ENCODE measurements at regions not wholly inside any gene's neighbourhood (a gene's known extent, or its start where the extent isn't known, plus 50 kb on each side); places are given as distances from the start of the nearest gene placed in this dataset.

DNA sequence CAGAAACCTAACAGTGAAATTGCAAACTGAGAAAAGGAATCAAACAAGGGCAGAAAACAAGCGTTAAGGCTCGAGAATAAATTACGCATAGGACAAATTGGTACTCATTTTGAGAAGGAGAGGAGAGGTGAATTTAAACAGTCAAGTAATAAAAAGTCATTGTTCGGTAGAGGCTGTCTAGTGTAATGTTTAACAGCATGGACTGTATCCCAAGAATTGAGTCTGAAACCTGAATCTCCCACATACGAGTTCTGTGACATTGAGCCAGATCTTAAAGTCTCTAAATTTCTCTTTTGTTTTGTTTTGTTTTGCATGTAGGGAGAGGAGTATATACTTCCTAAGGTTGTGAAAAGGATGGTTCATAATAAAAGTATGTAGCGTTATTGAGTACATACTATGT lies 216.5 kb upstream of the BTG1 start:
- H3K4me1 ChIP-seq (ENCODE audit: control insufficient read depth in 1 of 2, insufficient read depth in 2 of 2, low read length in 2 of 2), result no peaks in the 10 kb centered on the region

DNA sequence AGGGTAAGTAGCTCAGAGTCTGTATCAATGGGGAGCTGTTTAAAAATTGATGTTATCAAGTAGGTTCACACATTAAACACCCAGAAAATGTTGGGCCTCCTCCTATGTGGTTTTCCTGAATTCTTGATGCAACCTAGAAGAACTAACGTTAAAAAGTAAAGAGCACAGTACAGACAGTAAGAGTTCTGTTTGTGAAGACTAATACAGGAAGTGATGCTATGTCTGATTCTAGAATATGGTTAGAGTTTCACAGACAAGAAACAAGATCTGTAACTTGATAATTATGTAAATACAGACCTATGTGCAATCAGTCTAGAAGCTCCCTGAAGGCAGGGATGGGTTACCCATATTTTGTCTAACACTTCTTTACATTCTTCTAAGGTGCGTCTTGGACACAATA lies 214.9 kb upstream of the BTG1 start:
- no peaks in the 10 kb centered on the region for H3K27me3 ChIP-seq (ENCODE audit: low read depth, low read length)
- no peaks in the 10 kb centered on the region for H3K4me1 ChIP-seq (ENCODE audit: control insufficient read depth in 1 of 2, insufficient read depth in 2 of 2, low read length in 2 of 2)
- H3K36me3 ChIP-seq (ENCODE audit: control insufficient read depth in 1 of 2, insufficient read depth in 2 of 2, low read length in 2 of 2), result no peaks in the 10 kb centered on the region
- no peak overlapping the region for H3K27ac ChIP-seq (ENCODE audit: low read length)
- H3K9me3 ChIP-seq (ENCODE audit: control insufficient read depth in 1 of 2, low read length in 2 of 2), result no peaks in the 10 kb centered on the region
- H3K4me3 ChIP-seq (ENCODE audit: low read depth in 1 of 2, low read length in 2 of 2), result no peak overlapping the region

More for the DNA sequence above, 216.5 kb upstream of the BTG1 start:
- H3K27ac ChIP-seq (ENCODE audit: low read length), result peak overlapping the region; percentile 24
- no peaks in the 10 kb centered on the region for H3K27me3 ChIP-seq (ENCODE audit: low read depth, low read length)
- no peaks in the 10 kb centered on the region for H3K9me3 ChIP-seq (ENCODE audit: control insufficient read depth in 1 of 2, low read length in 2 of 2)
- no peak overlapping the region for H3K4me3 ChIP-seq (ENCODE audit: low read depth in 1 of 2, low read length in 2 of 2)
- H3K36me3 ChIP-seq (ENCODE audit: control insufficient read depth in 1 of 2, insufficient read depth in 2 of 2, low read length in 2 of 2), result no peaks in the 10 kb centered on the region

- Histone ChIP-seq H3K27ac (ENCODE audit: low read length) (no peak overlapping the region), H3K4me3 (ENCODE audit: low read depth in 1 of 2, low read length in 2 of 2) (no peak overlapping the region), H3K4me1 (ENCODE audit: control insufficient read depth in 1 of 2, insufficient read depth in 2 of 2, low read length in 2 of 2) (no peaks in the 10 kb centered on the region), H3K36me3 (ENCODE audit: control insufficient read depth in 1 of 2, insufficient read depth in 2 of 2, low read length in 2 of 2) (no peaks in the 10 kb centered on the region), H3K27me3 (ENCODE audit: low read depth, low read length) (no peaks in the 10 kb centered on the region), H3K9me3 (ENCODE audit: control insufficient read depth in 1 of 2, low read length in 2 of 2) (no peaks in the 10 kb centered on the region)
Observed at GRCh38 chr12:92359581-92360209, 214.0 kb upstream of the BTG1 start.

DNA sequence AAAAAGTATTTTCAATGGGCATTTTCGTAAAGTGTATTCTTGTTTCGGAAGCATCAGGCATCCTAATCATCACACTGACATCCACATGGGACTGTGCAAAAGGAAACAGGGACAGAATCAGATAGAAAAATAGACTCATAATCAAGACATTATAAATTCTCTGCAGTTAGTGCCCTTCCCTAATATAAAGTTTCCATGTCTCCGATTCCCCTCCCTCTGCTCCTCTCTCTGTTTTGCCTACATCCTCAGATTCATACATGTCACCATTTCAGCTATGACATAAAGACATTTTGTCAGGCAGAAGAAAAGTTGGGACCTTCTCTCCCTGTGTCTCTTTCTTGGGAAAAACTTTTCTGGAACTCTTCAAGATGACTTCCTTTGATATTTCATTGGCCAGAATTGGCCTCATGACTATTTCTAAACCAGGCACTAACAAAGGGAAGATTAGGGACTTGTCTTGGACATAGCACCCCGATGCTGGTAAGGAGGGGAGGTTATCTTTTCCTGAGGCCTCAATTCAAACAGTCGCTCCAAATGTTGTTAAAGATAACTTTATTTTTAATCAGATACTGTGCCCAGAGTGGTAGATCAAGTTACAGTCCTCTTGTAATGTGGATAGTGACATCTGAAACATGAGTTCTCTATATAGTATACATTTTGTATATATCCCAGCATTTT lies 212.1 kb upstream of the BTG1 start:
- no peak overlapping the region for H3K27ac ChIP-seq (ENCODE audit: low read length)
- no peaks in the 10 kb centered on the region for H3K27me3 ChIP-seq (ENCODE audit: low read depth, low read length)
- H3K9me3 ChIP-seq (ENCODE audit: control insufficient read depth in 1 of 2, low read length in 2 of 2), result no peaks in the 10 kb centered on the region
- no peak overlapping the region for H3K4me3 ChIP-seq (ENCODE audit: low read depth in 1 of 2, low read length in 2 of 2)
- H3K4me1 ChIP-seq (ENCODE audit: control insufficient read depth in 1 of 2, insufficient read depth in 2 of 2, low read length in 2 of 2), result no peaks in the 10 kb centered on the region
- no peaks in the 10 kb centered on the region for H3K36me3 ChIP-seq (ENCODE audit: control insufficient read depth in 1 of 2, insufficient read depth in 2 of 2, low read length in 2 of 2)

GRCh38 chr12:92356425-92356824 lies 210.8 kb upstream of the BTG1 start:
- Histone ChIP-seq H3K9me3 (ENCODE audit: control insufficient read depth in 1 of 2, low read length in 2 of 2) (no peaks in the 10 kb centered on the region), H3K4me3 (ENCODE audit: low read depth in 1 of 2, low read length in 2 of 2) (no peak overlapping the region), H3K27ac (ENCODE audit: low read length) (no peak overlapping the region), H3K4me1 (ENCODE audit: control insufficient read depth in 1 of 2, insufficient read depth in 2 of 2, low read length in 2 of 2) (no peaks in the 10 kb centered on the region), H3K36me3 (ENCODE audit: control insufficient read depth in 1 of 2, insufficient read depth in 2 of 2, low read length in 2 of 2) (no peaks in the 10 kb centered on the region), H3K27me3 (ENCODE audit: low read depth, low read length) (no peaks in the 10 kb centered on the region)

DNA sequence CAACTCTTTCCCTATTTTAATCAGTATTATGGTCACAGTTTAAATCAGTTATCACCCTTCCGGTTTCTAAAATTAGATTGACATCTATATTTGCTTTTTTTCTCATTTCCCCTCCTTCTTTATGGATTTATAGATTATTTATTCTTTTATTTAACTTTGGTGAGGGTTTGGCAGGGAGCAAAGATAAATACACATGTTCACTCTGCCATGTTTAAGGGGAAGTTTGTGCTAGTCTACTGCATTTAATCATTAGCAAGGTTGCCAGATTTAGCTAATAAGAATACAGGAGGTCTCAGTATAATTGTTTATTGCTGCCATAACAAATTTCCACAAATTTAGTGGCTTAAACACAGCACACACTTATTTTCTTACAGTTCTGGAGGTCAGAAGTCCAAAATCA lies 204.0 kb upstream of the BTG1 start:
- no peaks in the 10 kb centered on the region for H3K27me3 ChIP-seq (ENCODE audit: low read depth, low read length)
- H3K27ac ChIP-seq (ENCODE audit: low read length), result no peak overlapping the region
- no peaks in the 10 kb centered on the region for H3K4me1 ChIP-seq (ENCODE audit: control insufficient read depth in 1 of 2, insufficient read depth in 2 of 2, low read length in 2 of 2)
- H3K36me3 ChIP-seq (ENCODE audit: control insufficient read depth in 1 of 2, insufficient read depth in 2 of 2, low read length in 2 of 2), result no peaks in the 10 kb centered on the region
- no peak overlapping the region for H3K4me3 ChIP-seq (ENCODE audit: low read depth in 1 of 2, low read length in 2 of 2)
- no peaks in the 10 kb centered on the region for H3K9me3 ChIP-seq (ENCODE audit: control insufficient read depth in 1 of 2, low read length in 2 of 2)

- Histone ChIP-seq H3K4me3 (ENCODE audit: low read depth in 1 of 2, low read length in 2 of 2) (no peak overlapping the region), H3K27me3 (ENCODE audit: low read depth, low read length) (no peaks in the 10 kb centered on the region), H3K4me1 (ENCODE audit: control insufficient read depth in 1 of 2, insufficient read depth in 2 of 2, low read length in 2 of 2) (no peaks in the 10 kb centered on the region), H3K36me3 (ENCODE audit: control insufficient read depth in 1 of 2, insufficient read depth in 2 of 2, low read length in 2 of 2) (no peaks in the 10 kb centered on the region), H3K9me3 (ENCODE audit: control insufficient read depth in 1 of 2, low read length in 2 of 2) (no peaks in the 10 kb centered on the region), H3K27ac (ENCODE audit: low read length) (no peak overlapping the region)
Observed at GRCh38 chr12:92342574-92342973, 196.9 kb upstream of the BTG1 start.

GRCh38 chr12:92341065-92341668 lies 195.5 kb upstream of the BTG1 start:
- H3K9me3 ChIP-seq (ENCODE audit: control insufficient read depth in 1 of 2, low read length in 2 of 2), result no peaks in the 10 kb centered on the region
- no peaks in the 10 kb centered on the region for H3K36me3 ChIP-seq (ENCODE audit: control insufficient read depth in 1 of 2, insufficient read depth in 2 of 2, low read length in 2 of 2)
- H3K27me3 ChIP-seq (ENCODE audit: low read depth, low read length), result no peaks in the 10 kb centered on the region
- no peak overlapping the region for H3K27ac ChIP-seq (ENCODE audit: low read length)
- no peaks in the 10 kb centered on the region for H3K4me1 ChIP-seq (ENCODE audit: control insufficient read depth in 1 of 2, insufficient read depth in 2 of 2, low read length in 2 of 2)
- peak overlapping the region in 1 of 2 donors; percentile 2 for H3K4me3 ChIP-seq (ENCODE audit: low read depth in 1 of 2, low read length in 2 of 2)

- Histone ChIP-seq H3K9me3 (ENCODE audit: control insufficient read depth in 1 of 2, low read length in 2 of 2) (no peaks in the 10 kb centered on the region), H3K27me3 (ENCODE audit: low read depth, low read length) (no peaks in the 10 kb centered on the region), H3K4me1 (ENCODE audit: control insufficient read depth in 1 of 2, insufficient read depth in 2 of 2, low read length in 2 of 2) (no peaks in the 10 kb centered on the region), H3K4me3 (ENCODE audit: low read depth in 1 of 2, low read length in 2 of 2) (peak overlapping the region in 1 of 2 donors; percentile 2), H3K36me3 (ENCODE audit: control insufficient read depth in 1 of 2, insufficient read depth in 2 of 2, low read length in 2 of 2) (no peaks in the 10 kb centered on the region), H3K27ac (ENCODE audit: low read length) (no peak overlapping the region)
Observed at GRCh38 chr12:92340441-92341064, 194.9 kb upstream of the BTG1 start.

DNA sequence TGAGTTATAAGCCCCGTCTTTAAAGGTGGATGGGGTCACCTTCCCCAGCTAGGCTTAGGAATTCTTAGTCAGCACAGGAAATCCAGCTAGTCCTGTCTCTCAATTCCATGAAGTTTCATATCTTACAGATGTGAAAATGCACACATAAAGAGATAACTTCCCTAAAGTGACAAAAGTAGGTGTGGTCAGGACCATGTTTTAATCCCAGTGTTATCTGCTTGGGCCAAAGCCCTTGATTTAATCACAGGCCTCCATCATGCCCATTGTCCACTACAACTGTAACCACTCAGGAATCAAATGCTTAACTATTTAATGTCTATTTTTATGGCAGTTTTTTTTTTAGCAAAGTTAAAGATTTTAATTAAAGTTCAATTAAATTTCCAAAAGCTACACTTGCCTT lies 194.4 kb upstream of the BTG1 start:
- H3K36me3 ChIP-seq (ENCODE audit: control insufficient read depth in 1 of 2, insufficient read depth in 2 of 2, low read length in 2 of 2), result no peaks in the 10 kb centered on the region
- H3K4me1 ChIP-seq (ENCODE audit: control insufficient read depth in 1 of 2, insufficient read depth in 2 of 2, low read length in 2 of 2), result no peaks in the 10 kb centered on the region
- H3K27me3 ChIP-seq (ENCODE audit: low read depth, low read length), result no peaks in the 10 kb centered on the region
- no peak overlapping the region for H3K4me3 ChIP-seq (ENCODE audit: low read depth in 1 of 2, low read length in 2 of 2)
- no peak overlapping the region for H3K27ac ChIP-seq (ENCODE audit: low read length)
- H3K9me3 ChIP-seq (ENCODE audit: control insufficient read depth in 1 of 2, low read length in 2 of 2), result no peaks in the 10 kb centered on the region

DNA sequence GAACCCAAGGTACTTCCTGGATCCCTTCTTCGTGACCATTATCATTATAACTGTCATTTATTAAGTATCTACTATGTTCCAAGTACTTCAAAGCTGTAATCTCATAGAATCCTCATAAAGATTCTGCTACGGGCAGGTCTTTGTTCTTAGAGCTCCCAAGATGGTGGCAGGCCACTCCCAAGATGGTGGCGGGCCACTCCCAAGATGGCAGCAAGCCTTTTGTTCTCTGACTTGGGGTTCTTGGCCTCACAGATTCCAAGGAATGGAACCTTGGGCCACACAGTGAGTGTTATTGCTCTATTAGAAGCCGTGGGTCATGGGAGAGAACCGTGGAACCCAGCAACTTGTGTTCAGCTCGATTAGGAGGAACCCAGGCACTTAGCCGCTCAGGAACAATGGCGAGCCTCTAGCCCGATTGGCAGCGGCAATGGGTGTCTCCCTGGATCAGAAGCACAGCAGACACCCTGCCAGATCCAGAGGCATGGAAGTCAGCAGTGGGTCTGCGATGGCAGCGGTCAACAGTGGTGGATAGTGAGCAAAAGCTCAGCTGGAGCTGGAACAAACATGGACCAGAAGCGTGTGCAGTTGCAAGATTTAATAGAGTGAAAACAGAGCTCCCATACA lies 193.7 kb upstream of the BTG1 start:
- Histone ChIP-seq H3K36me3 (ENCODE audit: control insufficient read depth in 1 of 2, insufficient read depth in 2 of 2, low read length in 2 of 2) (no peaks in the 10 kb centered on the region), H3K27ac (ENCODE audit: low read length) (no peak overlapping the region)

More for the DNA sequence above, 193.7 kb upstream of the BTG1 start:
- Histone ChIP-seq H3K4me1 (ENCODE audit: control insufficient read depth in 1 of 2, insufficient read depth in 2 of 2, low read length in 2 of 2) (no peaks in the 10 kb centered on the region), H3K27me3 (ENCODE audit: low read depth, low read length) (no peaks in the 10 kb centered on the region), H3K4me3 (ENCODE audit: low read depth in 1 of 2, low read length in 2 of 2) (no peak overlapping the region), H3K9me3 (ENCODE audit: control insufficient read depth in 1 of 2, low read length in 2 of 2) (no peaks in the 10 kb centered on the region)

Data from muscle layer of duodenum (tissue), 2 donors.